Fibroblast of mammary gland (primary cell): ENCODE measurements at regions not wholly inside any gene's neighbourhood (a gene's known extent, or its start where the extent isn't known, plus 50 kb on each side); places are given as distances from the start of the nearest gene placed in this dataset.

Experiments used
- DNase-seq: peaks from one replicate; pipeline ENCODE4 v3.0.0-alpha.2; 2010; ENCODE audit warnings: low read depth
- H3K4me3 ChIP-seq: 2 replicates; pipeline ENCODE4 v1.5.1; 2011; ENCODE audit warnings: low read depth, mild to moderate bottlenecking, low read length, moderate library complexity; ENCODE audit not compliant: control insufficient read depth
- TF ChIP-seq, protein P1 (sequence below): conservative IDR thresholded peaks from 2 replicates; pipeline ENCODE4 v1.5.1; 2011; ENCODE audit warnings: low read depth, low read length, inconsistent platforms; ENCODE audit not compliant: control insufficient read depth, insufficient read depth

DNA sequence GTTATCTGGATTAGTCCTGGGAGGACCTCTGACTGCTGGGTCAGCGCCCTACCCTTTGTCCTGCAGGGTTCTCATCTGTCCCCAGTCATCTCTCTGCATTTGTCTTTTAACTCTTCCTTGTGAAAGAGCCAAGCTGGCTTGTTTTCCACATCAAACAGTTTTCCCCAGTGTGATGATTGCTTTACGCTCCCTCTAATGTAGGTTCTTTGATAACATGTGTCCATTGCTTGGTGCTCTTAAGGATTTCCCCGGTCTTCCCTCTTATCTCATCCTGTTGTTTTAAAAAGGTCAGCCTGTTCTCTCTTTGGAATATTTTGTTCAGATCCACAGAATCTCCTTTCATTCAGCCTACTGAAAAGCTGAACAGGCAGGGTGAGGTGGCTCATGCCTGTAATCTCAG, 792.1 kb upstream of the RAB6C start:
- TF ChIP-seq, protein P1, sequence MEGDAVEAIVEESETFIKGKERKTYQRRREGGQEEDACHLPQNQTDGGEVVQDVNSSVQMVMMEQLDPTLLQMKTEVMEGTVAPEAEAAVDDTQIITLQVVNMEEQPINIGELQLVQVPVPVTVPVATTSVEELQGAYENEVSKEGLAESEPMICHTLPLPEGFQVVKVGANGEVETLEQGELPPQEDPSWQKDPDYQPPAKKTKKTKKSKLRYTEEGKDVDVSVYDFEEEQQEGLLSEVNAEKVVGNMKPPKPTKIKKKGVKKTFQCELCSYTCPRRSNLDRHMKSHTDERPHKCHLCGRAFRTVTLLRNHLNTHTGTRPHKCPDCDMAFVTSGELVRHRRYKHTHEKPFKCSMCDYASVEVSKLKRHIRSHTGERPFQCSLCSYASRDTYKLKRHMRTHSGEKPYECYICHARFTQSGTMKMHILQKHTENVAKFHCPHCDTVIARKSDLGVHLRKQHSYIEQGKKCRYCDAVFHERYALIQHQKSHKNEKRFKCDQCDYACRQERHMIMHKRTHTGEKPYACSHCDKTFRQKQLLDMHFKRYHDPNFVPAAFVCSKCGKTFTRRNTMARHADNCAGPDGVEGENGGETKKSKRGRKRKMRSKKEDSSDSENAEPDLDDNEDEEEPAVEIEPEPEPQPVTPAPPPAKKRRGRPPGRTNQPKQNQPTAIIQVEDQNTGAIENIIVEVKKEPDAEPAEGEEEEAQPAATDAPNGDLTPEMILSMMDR, result no peak
- H3K4me3 ChIP-seq, result no peak overlapping the region
- no peak for DNase-seq

DNA sequence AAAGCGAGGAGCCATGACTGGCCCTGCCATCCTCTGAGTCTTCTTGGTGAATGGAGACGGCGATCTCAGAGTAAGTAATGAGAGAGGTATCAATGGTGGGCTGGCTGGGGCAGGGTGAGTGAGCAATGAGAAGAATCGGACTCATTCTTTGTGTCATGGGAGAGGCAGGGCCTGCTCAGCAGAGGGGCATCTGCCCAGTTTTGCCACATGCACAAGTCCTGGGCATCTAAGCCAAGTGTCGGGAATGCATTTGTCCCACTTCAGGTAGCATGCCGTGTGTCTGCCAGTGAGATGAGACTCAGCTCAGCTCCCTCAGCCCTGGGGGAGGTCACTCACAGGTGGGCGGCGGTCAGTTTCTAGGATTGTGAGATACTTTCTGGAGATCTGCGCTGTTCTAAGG, 791.0 kb upstream of the RAB6C start:
- DNase-seq, result no peak
- TF ChIP-seq, protein P1, result no peak
- no peak overlapping the region for H3K4me3 ChIP-seq

DNA sequence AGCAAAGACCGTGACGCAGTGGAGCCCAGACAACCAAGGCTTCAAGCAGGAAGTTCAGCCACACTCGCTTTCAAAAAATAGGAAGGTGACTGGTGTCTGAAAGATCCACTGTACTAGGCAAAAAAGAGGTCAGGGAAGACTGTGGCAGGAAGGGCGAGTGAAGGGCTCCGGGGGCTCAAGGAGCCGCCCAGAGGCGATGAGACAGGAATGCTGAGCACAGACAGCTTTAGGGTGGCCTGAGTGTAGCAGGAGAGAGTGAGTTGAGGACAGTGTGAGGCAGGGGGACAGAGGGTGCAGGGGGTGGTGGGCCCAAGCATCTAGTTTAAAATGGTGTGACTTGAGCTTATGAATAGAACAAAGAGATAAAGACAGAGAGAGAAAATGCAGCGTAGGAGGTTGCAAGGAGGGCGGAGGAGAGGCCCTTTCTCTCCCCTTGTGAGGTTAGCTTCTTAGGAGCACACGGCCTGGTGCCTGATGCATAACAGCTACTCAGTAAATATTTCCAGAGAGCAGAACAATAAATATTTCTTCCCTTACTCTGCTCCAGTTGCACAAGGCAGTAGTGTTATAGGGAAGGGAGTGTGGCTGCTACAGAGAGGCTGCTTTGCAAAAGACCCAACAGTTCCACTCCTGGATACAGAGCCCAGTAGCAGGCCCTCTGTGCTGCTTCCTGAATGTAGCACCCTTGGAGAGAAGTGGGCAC, 789.7 kb upstream of the RAB6C start:
- no peak for DNase-seq
- TF ChIP-seq, protein P1, result no peak
- no peak overlapping the region for H3K4me3 ChIP-seq

DNA sequence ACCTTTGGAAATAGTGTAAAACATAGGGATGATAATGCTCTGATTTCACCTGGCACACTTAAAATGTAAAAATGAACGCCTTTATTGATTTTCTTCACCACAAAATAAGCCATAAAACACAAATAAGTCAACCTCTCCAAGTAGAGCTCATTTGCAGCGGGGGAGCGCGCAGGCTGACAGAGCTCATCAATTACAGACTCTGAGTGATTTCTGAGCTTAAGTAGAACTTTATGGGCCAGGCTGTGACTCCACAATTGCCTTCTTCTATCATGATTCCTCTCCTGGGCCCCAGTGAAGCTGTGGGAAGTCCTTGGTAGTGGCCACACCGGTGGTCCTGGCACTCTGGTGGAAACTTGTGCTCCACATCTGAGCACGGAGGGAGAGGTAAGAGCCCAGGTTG, 789.0 kb upstream of the RAB6C start:
- no peak for DNase-seq
- TF ChIP-seq, protein P1, result no peak
- no peak overlapping the region for H3K4me3 ChIP-seq

DNA sequence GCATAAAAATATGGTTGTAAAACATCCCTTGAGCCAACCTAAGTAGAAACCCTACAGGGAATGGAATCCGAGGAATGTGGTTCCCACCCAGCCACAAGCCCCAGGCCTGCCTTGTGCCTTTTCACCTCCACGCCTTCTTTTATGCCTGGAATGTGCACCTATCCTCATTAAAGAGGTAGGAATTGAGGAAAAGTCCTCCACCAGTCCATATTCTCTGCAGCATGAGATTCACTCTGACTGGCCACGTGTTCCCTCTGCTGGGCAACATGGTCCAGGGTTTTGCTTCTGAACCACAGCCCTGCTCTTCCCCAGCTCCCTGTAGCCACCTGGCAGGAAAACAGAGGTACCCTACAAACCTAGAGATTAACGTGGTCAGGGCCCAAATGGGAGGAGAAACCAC, 787.9 kb upstream of the RAB6C start:
- TF ChIP-seq, protein P1, result no peak
- no peak for DNase-seq
- no peak overlapping the region for H3K4me3 ChIP-seq

DNA sequence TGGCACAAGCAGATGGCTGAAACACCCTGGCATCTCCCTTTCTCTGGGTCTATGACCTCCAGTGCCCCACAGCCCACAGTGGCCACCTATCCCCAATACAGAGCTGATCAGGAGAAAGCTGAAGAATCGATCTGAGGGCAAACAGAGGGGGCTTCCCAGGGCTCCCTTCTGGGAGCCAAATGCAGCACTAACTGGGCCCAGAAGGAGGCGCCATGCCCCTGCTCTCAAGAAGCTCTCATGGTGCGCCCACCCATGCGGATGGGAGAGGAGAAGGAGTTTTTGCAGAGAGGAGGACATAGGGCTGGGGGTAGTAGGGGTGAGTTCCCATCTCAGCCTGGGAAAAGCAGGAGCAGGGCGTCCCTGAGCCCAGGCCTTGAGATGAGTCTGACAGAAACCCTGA, 787.3 kb upstream of the RAB6C start:
- TF ChIP-seq, protein P1, result no peak
- no peak overlapping the region for H3K4me3 ChIP-seq
- no peak for DNase-seq

DNA sequence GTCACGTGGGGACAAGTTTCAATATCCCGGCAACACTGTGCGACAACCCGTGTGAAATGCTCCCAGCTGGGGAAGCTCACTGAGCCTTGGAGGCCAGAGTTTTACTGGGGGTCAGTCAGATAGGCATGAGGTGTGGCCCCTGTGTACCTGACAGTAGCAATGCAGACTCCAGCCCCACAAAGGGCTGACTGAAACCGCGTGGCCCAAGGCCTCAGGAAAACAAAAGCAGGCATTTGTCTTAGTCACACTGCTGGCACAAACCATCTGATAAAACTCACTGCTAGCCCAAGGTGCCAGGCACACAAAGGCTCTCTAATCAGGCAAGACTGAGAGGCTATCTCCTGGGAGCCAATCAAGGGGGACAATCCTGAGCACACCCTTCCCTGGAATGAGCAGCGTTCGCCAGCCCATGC, 786.6 kb upstream of the RAB6C start:
- TF ChIP-seq, protein P1, result no peak
- H3K4me3 ChIP-seq, result no peak overlapping the region
- no peak for DNase-seq
